Posterior cingulate gyrus (tissue), 11 donors: ENCODE measurements at regions not wholly inside any gene's neighbourhood (a gene's known extent, or its start where the extent isn't known, plus 50 kb on each side); places are given as distances from the start of the nearest gene placed in this dataset.

ENCODE experiments used
- DNase-seq, 10 donors: peaks; one replicate each; pipeline versions ENCODE4 v3.0.0 to v3.0.0-alpha.2; 2020 to 2021; ENCODE audit warnings: mixed read lengths in 3 of 10
- intact Hi-C: fragments of 100-400 bp; cut with DNase I; formaldehyde crosslinking; loops from one replicate; pipeline ENCODE4 v1.15.1; 2023

DNA sequence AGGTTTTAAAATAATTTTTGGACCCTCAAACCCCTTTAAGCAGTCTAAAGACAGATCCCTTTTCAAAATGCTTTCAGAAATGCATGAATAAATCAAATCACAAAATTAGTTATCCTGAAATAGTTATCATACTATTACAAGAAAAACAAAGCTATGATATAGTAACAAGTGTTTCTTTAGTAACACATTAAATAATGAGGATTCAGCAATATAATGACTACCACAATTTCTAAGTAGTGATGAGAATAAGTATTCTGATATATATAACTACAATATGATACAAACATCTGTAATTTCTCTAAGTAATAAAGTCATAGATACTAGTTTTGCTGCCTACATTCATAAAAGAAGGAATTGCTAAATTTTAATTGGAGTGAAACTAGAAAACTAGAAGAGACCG is 53.0 kb upstream of the TMEM168 start:
- intact Hi-C loops: no loop called here

More for the DNA sequence above, 53.0 kb upstream of the TMEM168 start:
- DNase-seq: no peak
